OCI-LY7 (cell line): ENCODE measurements at regions not wholly inside any gene's neighbourhood (a gene's known extent, or its start where the extent isn't known, plus 50 kb on each side); places are given as distances from the start of the nearest gene placed in this dataset.

ENCODE experiments used
- BruUV-seq: library from RNA; stranded (reverse); fragments of 400-500 nt; replicated peaks from 2 replicates; lab custom pipeline; 2021; lab: Mats Ljungman, UMichigan
- CTCF ChIA-PET: fragments of 300-600 bp; sonication (Branson Sonifier 250); formaldehyde crosslinking; loops from one replicate; lab custom pipeline; 2022; ENCODE audit warnings: antibody characterized with exemption; ENCODE audit not compliant: unreplicated experiment; lab: Charles Lee
- POLR2A ChIA-PET: fragments of 300-600 bp; sonication (Branson Sonifier 250); formaldehyde crosslinking; loops from one replicate; lab custom pipeline; 2022; ENCODE audit warnings: antibody characterized with exemption; lab: Charles Lee
- DNase-seq: peaks from one replicate; pipeline ENCODE4 v3.0.0-alpha.2; 2015; ENCODE audit warnings: low spot score
- H2AFZ ChIP-seq: fragments of 200-600 bp; sonication (generic), shearing (Covaris generic); 2 replicates; pipeline ENCODE4 v1.6.1; 2014; ENCODE audit warnings: mild to moderate bottlenecking, antibody characterized with exemption, low read length, moderate library complexity
- H3K27ac ChIP-seq: fragments of 200-600 bp; sonication (generic); 2 replicates; pipeline ENCODE4 v1.5.1; 2014; ENCODE audit warnings: mixed run types, low read depth, mild to moderate bottlenecking, moderate library complexity, low read length, inconsistent platforms; ENCODE audit not compliant: poor library complexity, severe bottlenecking
- H3K36me3 ChIP-seq: fragments of 200-600 bp; sonication (generic); 2 replicates; pipeline ENCODE4 v1.6.1; 2014; ENCODE audit warnings: mild to moderate bottlenecking, antibody characterized with exemption, low read length, moderate library complexity, mixed read lengths; ENCODE audit not compliant: insufficient read depth
- H3K4me1 ChIP-seq: fragments of 200-600 bp; sonication (generic); 2 replicates; pipeline ENCODE4 v1.5.1; 2014; ENCODE audit warnings: mild to moderate bottlenecking, low read length; ENCODE audit not compliant: insufficient read depth, poor library complexity, severe bottlenecking
- H3K4me2 ChIP-seq: fragments of 200-600 bp; sonication (generic); 2 replicates; pipeline ENCODE4 v1.6.1; 2014; ENCODE audit warnings: mild to moderate bottlenecking, low read length
- H3K4me3 ChIP-seq: fragments of 200-600 bp; sonication (generic); 2 replicates; pipeline ENCODE4 v1.5.1; 2014; ENCODE audit warnings: mild to moderate bottlenecking, low read depth, low read length; ENCODE audit not compliant: poor library complexity, severe bottlenecking
- H3K79me2 ChIP-seq: fragments of 200-600 bp; sonication (generic); 2 replicates; pipeline ENCODE4 v1.6.1; 2016; ENCODE audit warnings: low read depth, mild to moderate bottlenecking, low read length, moderate library complexity, mixed read lengths; ENCODE audit not compliant: insufficient read depth
- H3K9me2 ChIP-seq: fragments of 200-600 bp; sonication (generic); 2 replicates; pipeline ENCODE4 v1.6.1; 2016; ENCODE audit warnings: mild to moderate bottlenecking, low read length, mixed read lengths; ENCODE audit not compliant: insufficient read depth
- H3K9me3 ChIP-seq: fragments of 200-600 bp; sonication (generic); 2 replicates; pipeline ENCODE4 v1.6.1; 2014; ENCODE audit warnings: mild to moderate bottlenecking, mixed run types, low read length, mixed read lengths
- H4K20me1 ChIP-seq: fragments of 200-600 bp; sonication (generic); 2 replicates; pipeline ENCODE4 v1.6.1; 2014; ENCODE audit warnings: mild to moderate bottlenecking, antibody characterized with exemption, low read length, moderate library complexity, mixed read lengths; ENCODE audit not compliant: insufficient read depth
- CTCF ChIP-seq: fragments of 200-600 bp; sonication (generic); conservative IDR thresholded peaks from 2 replicates; pipeline ENCODE4 v1.5.1; 2014; ENCODE audit warnings: mild to moderate bottlenecking, antibody characterized with exemption, low read length, moderate library complexity, mixed read lengths
- EZH2phosphoT487 ChIP-seq: fragments of 200-600 bp; sonication (generic); IDR thresholded peaks from 2 replicates; pipeline ENCODE4 v1.6.1; 2018; ENCODE audit warnings: low read depth, borderline replicate concordance, mild to moderate bottlenecking, mixed run types, antibody characterized with exemption, low read length, moderate library complexity, mixed read lengths
- intact Hi-C: fragments of 100-400 bp; cut with micrococcal nuclease; formaldehyde crosslinking; loops from one replicate; pipeline ENCODE4 v1.10.0; 2022; ENCODE audit not compliant: unreplicated experiment

- intact Hi-C loops = no loop called here
- TF ChIP-seq EZH2phosphoT487 = no peak
- TF ChIP-seq CTCF = no peak
- H3K27ac ChIP-seq = no peak overlapping the region
- DNase-seq = no peak
- H3K36me3 ChIP-seq = no peaks in the 10 kb centered on the region
- no peaks in the 10 kb centered on the region for H3K9me2 ChIP-seq
- no peaks in the 10 kb centered on the region for H3K9me3 ChIP-seq
- ChIA-PET CTCF (no interaction called here), POLR2A (no interaction called here)
- BruUV-seq = no TSS peak
- no peaks in the 10 kb centered on the region for H4K20me1 ChIP-seq
- H3K4me3 ChIP-seq = no peak overlapping the region
- no peaks in the 10 kb centered on the region for H3K4me1 ChIP-seq
- no peak overlapping the region for H3K4me2 ChIP-seq
- H2AFZ ChIP-seq = no peak overlapping the region
- H3K79me2 ChIP-seq = no peaks in the 10 kb centered on the region
Measured at GRCh38 chr20:42007251-42007650, 389.1 kb upstream of the CHD6 start.

GRCh38 chr20:42005211-42005610, 387.0 kb upstream of the CHD6 start:
- Histone ChIP-seq H3K4me1 (no peaks in the 10 kb centered on the region), H2AFZ (no peak overlapping the region), H3K9me3 (no peaks in the 10 kb centered on the region), H3K27ac (no peak overlapping the region), H4K20me1 (no peaks in the 10 kb centered on the region), H3K36me3 (no peaks in the 10 kb centered on the region), H3K79me2 (no peaks in the 10 kb centered on the region), H3K4me2 (no peak overlapping the region), H3K9me2 (no peaks in the 10 kb centered on the region), H3K4me3 (no peak overlapping the region)
- TF ChIP-seq CTCF = no peak
- TF ChIP-seq EZH2phosphoT487 = no peak
- POLR2A ChIA-PET = interaction anchor here (0.6 kb wide), 1 partner anchor 235 kb away, joined by 3 read pairs; no protein-coding TSS in a partner anchor
- CTCF ChIA-PET = no interaction called here
- DNase-seq = no peak
- intact Hi-C loops = no loop called here
- no TSS peak for BruUV-seq

GRCh38 chr20:42003380-42003779, 385.2 kb upstream of the CHD6 start:
- no peak overlapping the region for H3K4me2 ChIP-seq
- BruUV-seq = no TSS peak

More at GRCh38 chr20:42003380-42003779, 385.2 kb upstream of the CHD6 start:
- H3K79me2 ChIP-seq = no peaks in the 10 kb centered on the region
- H3K27ac ChIP-seq = no peak overlapping the region
- H4K20me1 ChIP-seq = no peaks in the 10 kb centered on the region
- no peak overlapping the region for H3K4me3 ChIP-seq
- no peaks in the 10 kb centered on the region for H3K36me3 ChIP-seq
- H2AFZ ChIP-seq = no peak overlapping the region
- ChIA-PET POLR2A (interaction anchor here (0.6 to 0.7 kb wide), 2 partner anchors 269 to 326 kb away, joined by 3 read pairs; no protein-coding TSS in a partner anchor), CTCF (no interaction called here)
- no peak for DNase-seq
- H3K9me2 ChIP-seq = no peaks in the 10 kb centered on the region
- TF ChIP-seq CTCF (no peak), EZH2phosphoT487 (no peak)
- intact Hi-C loops = no loop called here
- H3K4me1 ChIP-seq = no peaks in the 10 kb centered on the region
- H3K9me3 ChIP-seq = no peaks in the 10 kb centered on the region
